Type B pancreatic cell (in vitro differentiated cells): ENCODE measurements at regions not wholly inside any gene's neighbourhood (a gene's known extent, or its start where the extent isn't known, plus 50 kb on each side); places are given as distances from the start of the nearest gene placed in this dataset.

Source experiments
- DNase-seq: peaks from one replicate; pipeline ENCODE4 v3.0.0; 2021; ENCODE audit warnings: mixed read lengths; ENCODE audit not compliant: unreplicated experiment; ENCODE audit errors: extremely low spot score
- H3K27ac Mint-ChIP-seq: 2 replicates; pipeline ENCODE4 v1.8.0; 2021; ENCODE audit warnings: mild to moderate bottlenecking, mixed read lengths
- H3K27me3 Mint-ChIP-seq: 2 replicates; pipeline ENCODE4 v1.8.0; 2021; ENCODE audit warnings: mixed read lengths
- H3K36me3 Mint-ChIP-seq: 2 replicates; pipeline ENCODE4 v1.8.0; 2021; ENCODE audit warnings: mixed read lengths
- H3K4me1 Mint-ChIP-seq: one replicate; pipeline ENCODE4 v1.8.0; 2021; ENCODE audit warnings: mixed read lengths; ENCODE audit not compliant: unreplicated experiment
- H3K4me3 Mint-ChIP-seq: 2 replicates; pipeline ENCODE4 v1.8.0; 2021; ENCODE audit warnings: mild to moderate bottlenecking, mixed read lengths
- H3K9me3 Mint-ChIP-seq: 2 replicates; pipeline ENCODE4 v1.8.0; 2021; ENCODE audit warnings: mixed read lengths
- TF ChIP-seq, protein P1 (sequence below): fragments of 200-600 bp; sonication (generic); conservative IDR thresholded peaks from 2 replicates; pipeline ENCODE4 v1.5.0; 2021; ENCODE audit warnings: antibody characterized with exemption, mild to moderate bottlenecking

DNA sequence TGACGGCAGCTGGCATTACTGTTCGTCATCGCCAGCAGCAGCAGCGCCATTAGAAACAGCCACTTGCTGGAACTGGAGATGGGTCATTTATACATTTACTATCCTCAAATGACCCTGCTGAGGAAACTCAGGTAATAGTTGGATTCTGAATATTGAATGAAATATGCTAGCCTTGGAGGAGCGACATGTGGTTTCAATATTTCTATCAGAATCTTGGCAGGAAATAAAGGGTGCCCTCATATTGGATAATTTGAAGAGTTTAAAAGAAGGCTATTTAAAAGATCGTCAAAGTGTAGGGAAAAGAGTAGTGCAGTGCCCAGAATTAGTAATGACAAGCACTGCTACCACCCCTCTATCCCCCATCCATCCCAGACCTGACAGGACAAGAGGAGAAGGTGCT is 109.6 kb upstream of the CPM start:
- peaks cover 3% of the 10 kb centered on the region for H3K27me3 Mint-ChIP-seq
- H3K4me1 Mint-ChIP-seq: peaks cover 9% of the 10 kb centered on the region
- no peak overlapping the region for H3K4me3 Mint-ChIP-seq
- TF ChIP-seq, protein P1, sequence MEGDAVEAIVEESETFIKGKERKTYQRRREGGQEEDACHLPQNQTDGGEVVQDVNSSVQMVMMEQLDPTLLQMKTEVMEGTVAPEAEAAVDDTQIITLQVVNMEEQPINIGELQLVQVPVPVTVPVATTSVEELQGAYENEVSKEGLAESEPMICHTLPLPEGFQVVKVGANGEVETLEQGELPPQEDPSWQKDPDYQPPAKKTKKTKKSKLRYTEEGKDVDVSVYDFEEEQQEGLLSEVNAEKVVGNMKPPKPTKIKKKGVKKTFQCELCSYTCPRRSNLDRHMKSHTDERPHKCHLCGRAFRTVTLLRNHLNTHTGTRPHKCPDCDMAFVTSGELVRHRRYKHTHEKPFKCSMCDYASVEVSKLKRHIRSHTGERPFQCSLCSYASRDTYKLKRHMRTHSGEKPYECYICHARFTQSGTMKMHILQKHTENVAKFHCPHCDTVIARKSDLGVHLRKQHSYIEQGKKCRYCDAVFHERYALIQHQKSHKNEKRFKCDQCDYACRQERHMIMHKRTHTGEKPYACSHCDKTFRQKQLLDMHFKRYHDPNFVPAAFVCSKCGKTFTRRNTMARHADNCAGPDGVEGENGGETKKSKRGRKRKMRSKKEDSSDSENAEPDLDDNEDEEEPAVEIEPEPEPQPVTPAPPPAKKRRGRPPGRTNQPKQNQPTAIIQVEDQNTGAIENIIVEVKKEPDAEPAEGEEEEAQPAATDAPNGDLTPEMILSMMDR: no peak
- H3K36me3 Mint-ChIP-seq: no peaks in the 10 kb centered on the region
- H3K9me3 Mint-ChIP-seq: no peaks in the 10 kb centered on the region
- H3K27ac Mint-ChIP-seq: no peak overlapping the region
- DNase-seq: no peak

DNA sequence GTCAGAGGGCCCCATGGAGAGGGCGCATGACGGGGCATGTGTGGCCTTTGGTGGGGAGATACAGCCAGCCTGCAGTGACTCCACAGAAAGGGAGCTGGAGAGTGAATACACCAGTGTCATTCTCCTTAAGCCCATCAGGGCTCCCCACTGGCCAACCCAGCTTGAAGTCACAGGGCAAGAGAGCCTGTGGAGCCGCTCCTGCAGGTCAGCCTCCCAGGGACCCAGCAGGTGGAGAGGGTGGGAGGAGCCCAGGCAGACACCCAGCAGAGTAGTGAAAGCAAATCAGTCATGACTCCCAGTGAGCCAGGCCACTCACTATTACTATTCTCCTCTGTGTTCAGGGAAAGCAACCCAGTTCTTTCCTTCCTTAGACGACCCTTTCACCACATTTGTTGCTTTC is 110.0 kb upstream of the CPM start:
- Mint-ChIP-seq H3K36me3 (no peaks in the 10 kb centered on the region), H3K27ac (no peak overlapping the region), H3K4me3 (no peak overlapping the region), H3K9me3 (no peaks in the 10 kb centered on the region), H3K4me1 (peaks cover 9% of the 10 kb centered on the region), H3K27me3 (peaks cover 3% of the 10 kb centered on the region)
- no peak for DNase-seq
- TF ChIP-seq, protein P1: no peak

DNA sequence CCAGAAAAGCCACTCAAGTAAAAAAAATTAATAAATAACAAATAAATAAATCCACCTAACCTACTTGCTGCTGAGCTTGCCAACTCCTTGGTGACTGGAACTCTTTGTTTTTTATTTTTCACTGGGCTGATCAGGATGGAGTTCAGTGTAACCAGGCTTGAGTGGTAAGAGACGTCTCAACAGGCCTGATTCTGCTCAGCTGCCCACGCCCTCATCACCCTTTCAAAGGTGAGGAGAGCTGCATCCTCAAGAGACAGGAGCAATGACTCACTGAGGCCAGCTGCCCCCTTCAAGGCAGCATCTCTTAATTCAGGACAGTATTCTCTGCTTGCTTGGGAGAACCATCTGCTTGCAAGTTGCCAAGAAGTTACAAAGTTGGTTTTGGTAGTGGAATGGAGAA is 111.9 kb upstream of the CPM start:
- peaks cover 4% of the 10 kb centered on the region for H3K9me3 Mint-ChIP-seq
- H3K4me3 Mint-ChIP-seq: no peak overlapping the region
- H3K36me3 Mint-ChIP-seq: no peaks in the 10 kb centered on the region
- no peak overlapping the region for H3K27ac Mint-ChIP-seq
- H3K27me3 Mint-ChIP-seq: peaks cover 3% of the 10 kb centered on the region
- no peak for DNase-seq
- TF ChIP-seq, protein P1: no peak
- peaks cover 9% of the 10 kb centered on the region for H3K4me1 Mint-ChIP-seq

DNA sequence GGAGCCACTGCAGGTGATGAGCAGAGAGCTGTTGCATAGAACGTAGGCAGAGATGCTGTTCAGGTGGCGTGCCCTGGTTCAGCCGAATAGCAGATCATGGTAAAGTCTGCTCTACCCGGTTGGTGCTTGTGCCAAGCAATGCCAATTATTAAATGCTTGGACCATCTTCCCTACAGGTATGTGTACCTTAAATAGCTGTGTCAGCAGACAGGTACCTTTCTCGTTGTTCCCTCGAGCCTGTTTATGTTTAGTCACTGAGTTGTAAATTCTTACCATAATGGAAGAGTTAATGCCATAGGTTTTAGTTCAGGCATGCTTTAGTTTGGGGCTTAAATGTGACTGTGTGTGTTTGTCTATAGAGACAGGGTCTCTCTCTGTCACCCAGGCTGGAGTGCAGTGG is 112.5 kb upstream of the CPM start:
- peaks cover 9% of the 10 kb centered on the region for H3K4me1 Mint-ChIP-seq
- no peaks in the 10 kb centered on the region for H3K36me3 Mint-ChIP-seq
- H3K27ac Mint-ChIP-seq: no peak overlapping the region
- DNase-seq: no peak
- TF ChIP-seq, protein P1: no peak
- peaks cover 4% of the 10 kb centered on the region for H3K9me3 Mint-ChIP-seq
- peaks cover 3% of the 10 kb centered on the region for H3K27me3 Mint-ChIP-seq
- H3K4me3 Mint-ChIP-seq: no peak overlapping the region

DNA sequence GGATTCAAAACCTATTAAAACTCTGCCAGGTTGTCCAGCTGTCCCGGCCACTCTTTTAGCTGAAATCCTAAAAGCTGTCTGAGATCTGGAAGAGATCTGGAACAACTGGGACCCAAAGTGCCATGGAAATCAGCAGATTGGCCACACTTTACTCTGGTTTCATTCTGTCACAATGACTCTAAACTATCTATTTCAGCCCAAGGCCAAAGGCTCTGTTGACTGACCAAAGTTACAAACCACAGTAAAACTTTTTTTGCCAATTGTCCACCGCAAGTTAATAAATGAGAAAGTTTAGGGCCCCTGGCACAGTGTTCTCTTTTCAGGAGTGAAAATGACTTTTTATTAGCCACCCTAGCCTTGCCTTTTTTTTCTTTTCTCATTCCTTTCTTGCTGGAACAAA is 113.4 kb upstream of the CPM start:
- Mint-ChIP-seq H3K9me3 (peaks cover 4% of the 10 kb centered on the region), H3K4me1 (peaks cover 9% of the 10 kb centered on the region), H3K36me3 (no peaks in the 10 kb centered on the region), H3K27me3 (peaks cover 3% of the 10 kb centered on the region), H3K27ac (no peak overlapping the region), H3K4me3 (no peak overlapping the region)
- no peak for DNase-seq
- TF ChIP-seq, protein P1: no peak

DNA sequence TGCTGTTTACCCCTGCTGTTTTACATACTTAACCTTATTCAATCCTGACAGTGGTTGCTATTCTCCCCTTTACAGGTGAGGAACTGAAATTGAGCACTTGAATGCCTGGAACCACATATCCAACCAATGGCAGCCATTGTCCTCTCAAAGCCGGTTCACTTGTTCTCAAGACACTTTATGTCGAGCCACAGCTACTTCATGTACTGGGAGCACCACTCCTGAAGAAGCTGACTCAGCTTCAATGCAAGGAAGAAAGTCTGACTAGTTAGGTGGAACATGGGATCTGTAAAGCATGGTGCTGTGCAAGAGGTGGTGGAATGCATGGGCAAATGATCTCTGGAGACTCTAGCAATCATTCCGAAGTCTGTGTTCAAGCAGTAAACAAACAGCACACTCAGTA is 113.9 kb upstream of the CPM start:
- Mint-ChIP-seq H3K4me1 (peaks cover 9% of the 10 kb centered on the region), H3K9me3 (peaks cover 4% of the 10 kb centered on the region), H3K27me3 (peaks cover 3% of the 10 kb centered on the region), H3K36me3 (no peaks in the 10 kb centered on the region), H3K4me3 (no peak overlapping the region), H3K27ac (no peak overlapping the region)
- DNase-seq: no peak
- TF ChIP-seq, protein P1: no peak
